ENCODE measurements at regions not wholly inside any gene's neighbourhood (a gene's known extent, or its start where the extent isn't known, plus 50 kb on each side); places are given as distances from the start of the nearest gene placed in this dataset.

DNA sequence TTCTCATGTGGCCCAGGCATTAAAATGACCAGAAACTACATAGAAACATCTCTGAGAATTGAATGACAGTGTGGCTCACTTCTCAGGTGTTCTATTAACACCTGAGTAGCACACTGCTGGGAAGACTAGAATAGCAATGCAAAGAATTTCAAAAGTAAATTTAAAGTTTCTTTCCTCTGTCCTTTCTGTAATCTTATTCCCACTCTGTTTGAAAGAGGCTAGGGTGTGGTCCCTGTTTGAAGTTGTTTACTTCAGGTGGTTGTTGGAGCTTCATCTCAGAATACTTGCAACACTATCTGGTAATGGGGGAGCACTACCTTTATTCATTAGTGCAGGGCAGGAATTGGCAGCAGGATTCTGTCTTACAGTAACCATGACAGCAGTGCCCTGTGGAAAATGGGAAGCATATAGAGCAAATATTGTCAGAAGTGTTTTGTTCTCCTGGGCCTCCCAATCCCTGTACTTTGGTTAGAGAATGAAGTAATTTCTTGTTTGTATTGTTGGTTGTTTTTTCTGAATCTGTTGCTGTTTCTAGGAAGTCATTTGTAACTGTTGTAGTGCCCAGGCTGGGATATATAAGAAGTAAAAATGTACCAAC is 1210.2 kb upstream of the ATXN8OS start:
- TF ChIP-seq CTCF (IDR thresholded peaks at IDR 0.05; ENCODE audit: low read depth, low read length, poor library complexity, severe bottlenecking) (no peak), EZH2phosphoT487 (IDR thresholded peaks at IDR 0.05; ENCODE audit: borderline replicate concordance, low read length) (no peak)

Data from DOHH2 (cell line).